ENCODE measurements at regions not wholly inside any gene's neighbourhood (a gene's known extent, or its start where the extent isn't known, plus 50 kb on each side); places are given as distances from the start of the nearest gene placed in this dataset.

DNA sequence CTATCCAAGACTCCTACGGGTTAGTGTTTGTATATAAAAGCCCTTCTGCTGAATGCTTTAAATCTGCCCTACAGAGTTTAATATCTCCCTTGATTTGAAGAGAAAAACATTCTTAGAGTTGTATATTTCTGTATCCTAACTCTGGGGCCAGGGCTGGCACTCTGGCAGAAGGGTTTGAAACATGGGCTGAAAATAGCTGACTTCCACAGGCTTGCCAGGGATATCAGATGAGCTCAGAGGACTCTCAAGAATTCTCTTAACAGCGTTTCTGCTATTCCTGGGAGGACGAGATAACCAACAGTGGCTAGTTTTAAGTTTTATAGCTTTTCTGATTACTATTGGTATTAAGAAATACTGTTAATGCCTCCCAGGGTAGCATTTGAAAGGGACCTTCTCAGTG lies 127.5 kb downstream of the LIG4 start (continued):
- TF ChIP-seq ZNF3 (CRISPR knock-in tag; IDR thresholded peaks at IDR 0.05), result no peak
- TF ChIP-seq, protein P1, sequence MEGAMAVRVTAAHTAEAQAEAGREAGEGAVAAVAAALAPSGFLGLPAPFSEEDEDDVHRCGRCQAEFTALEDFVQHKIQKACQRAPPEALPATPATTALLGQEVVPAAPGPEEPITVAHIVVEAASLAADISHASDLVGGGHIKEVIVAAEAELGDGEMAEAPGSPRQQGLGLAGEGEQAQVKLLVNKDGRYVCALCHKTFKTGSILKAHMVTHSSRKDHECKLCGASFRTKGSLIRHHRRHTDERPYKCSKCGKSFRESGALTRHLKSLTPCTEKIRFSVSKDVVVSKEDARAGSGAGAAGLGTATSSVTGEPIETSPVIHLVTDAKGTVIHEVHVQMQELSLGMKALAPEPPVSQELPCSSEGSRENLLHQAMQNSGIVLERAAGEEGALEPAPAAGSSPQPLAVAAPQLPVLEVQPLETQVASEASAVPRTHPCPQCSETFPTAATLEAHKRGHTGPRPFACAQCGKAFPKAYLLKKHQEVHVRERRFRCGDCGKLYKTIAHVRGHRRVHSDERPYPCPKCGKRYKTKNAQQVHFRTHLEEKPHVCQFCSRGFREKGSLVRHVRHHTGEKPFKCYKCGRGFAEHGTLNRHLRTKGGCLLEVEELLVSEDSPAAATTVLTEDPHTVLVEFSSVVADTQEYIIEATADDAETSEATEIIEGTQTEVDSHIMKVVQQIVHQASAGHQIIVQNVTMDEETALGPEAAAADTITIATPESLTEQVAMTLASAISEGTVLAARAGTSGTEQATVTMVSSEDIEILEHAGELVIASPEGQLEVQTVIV (CRISPR knock-in tag; IDR thresholded peaks at IDR 0.05; ENCODE audit: borderline replicate concordance), result no peak
- no peak for TF ChIP-seq NFIX (CRISPR knock-in tag; IDR thresholded peaks at IDR 0.05; ENCODE audit: low read depth)
- TF ChIP-seq HOXB6 (CRISPR knock-in tag; IDR thresholded peaks at IDR 0.05; ENCODE audit: borderline replicate concordance), result no peak
- no peak for TF ChIP-seq RNF219 (CRISPR knock-in tag; IDR thresholded peaks at IDR 0.05)
- TF ChIP-seq NR2F6 (CRISPR knock-in tag; IDR thresholded peaks at IDR 0.05), result no peak
- TF ChIP-seq HINFP (tag; conservative IDR thresholded peaks at IDR 0.05; ENCODE audit: low read depth), result no peak
- no peak for TF ChIP-seq FUS (optimal IDR thresholded peaks at IDR 0.05; ENCODE audit: low read depth, low read length)

Measured in K562 (cell line).